ENCODE measurements at regions not wholly inside any gene's neighbourhood (a gene's known extent, or its start where the extent isn't known, plus 50 kb on each side); places are given as distances from the start of the nearest gene placed in this dataset.

DNA sequence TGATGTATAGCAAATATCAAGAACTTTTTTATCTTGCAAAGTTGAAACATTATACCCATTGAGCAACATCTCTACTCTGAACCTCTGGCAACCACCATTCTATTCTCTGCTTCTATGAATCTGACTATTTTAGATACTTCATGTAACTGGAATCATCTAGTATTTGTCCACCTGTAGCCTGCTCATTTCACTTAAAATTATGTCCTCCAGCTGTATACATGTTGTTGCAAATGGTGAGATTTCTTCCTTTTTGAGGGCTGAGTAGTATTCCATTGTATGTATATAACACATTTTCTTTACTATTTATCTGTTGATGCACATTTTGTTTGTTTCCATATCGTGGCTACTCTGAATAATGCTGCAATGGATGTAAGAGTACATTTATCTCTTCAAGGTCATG is 476.3 kb upstream of the LRRC4C start:
- Histone ChIP-seq H3K27ac (ENCODE audit: low read length) (no peak overlapping the region), H3K36me3 (ENCODE audit: control insufficient read depth, insufficient read depth, low read length) (no peaks in the 10 kb centered on the region), H3K4me3 (ENCODE audit: low read depth in 2 of 2, low read length in 2 of 2) (no peak overlapping the region), H3K9me3 (ENCODE audit: control insufficient read depth, insufficient read depth, low read depth, low read length) (no peaks in the 10 kb centered on the region), H3K4me1 (ENCODE audit: control insufficient read depth, insufficient read depth, low read length) (no peaks in the 10 kb centered on the region), H3K27me3 (ENCODE audit: control insufficient read depth, insufficient read depth, low read length) (no peaks in the 10 kb centered on the region)
- ATAC-seq: no peak
- no TSS peak for BruUV-seq (replicated peaks)
- POLR2A ChIA-PET: no interaction called here
- CTCF ChIA-PET: no interaction called here
- TF ChIP-seq, protein P1, sequence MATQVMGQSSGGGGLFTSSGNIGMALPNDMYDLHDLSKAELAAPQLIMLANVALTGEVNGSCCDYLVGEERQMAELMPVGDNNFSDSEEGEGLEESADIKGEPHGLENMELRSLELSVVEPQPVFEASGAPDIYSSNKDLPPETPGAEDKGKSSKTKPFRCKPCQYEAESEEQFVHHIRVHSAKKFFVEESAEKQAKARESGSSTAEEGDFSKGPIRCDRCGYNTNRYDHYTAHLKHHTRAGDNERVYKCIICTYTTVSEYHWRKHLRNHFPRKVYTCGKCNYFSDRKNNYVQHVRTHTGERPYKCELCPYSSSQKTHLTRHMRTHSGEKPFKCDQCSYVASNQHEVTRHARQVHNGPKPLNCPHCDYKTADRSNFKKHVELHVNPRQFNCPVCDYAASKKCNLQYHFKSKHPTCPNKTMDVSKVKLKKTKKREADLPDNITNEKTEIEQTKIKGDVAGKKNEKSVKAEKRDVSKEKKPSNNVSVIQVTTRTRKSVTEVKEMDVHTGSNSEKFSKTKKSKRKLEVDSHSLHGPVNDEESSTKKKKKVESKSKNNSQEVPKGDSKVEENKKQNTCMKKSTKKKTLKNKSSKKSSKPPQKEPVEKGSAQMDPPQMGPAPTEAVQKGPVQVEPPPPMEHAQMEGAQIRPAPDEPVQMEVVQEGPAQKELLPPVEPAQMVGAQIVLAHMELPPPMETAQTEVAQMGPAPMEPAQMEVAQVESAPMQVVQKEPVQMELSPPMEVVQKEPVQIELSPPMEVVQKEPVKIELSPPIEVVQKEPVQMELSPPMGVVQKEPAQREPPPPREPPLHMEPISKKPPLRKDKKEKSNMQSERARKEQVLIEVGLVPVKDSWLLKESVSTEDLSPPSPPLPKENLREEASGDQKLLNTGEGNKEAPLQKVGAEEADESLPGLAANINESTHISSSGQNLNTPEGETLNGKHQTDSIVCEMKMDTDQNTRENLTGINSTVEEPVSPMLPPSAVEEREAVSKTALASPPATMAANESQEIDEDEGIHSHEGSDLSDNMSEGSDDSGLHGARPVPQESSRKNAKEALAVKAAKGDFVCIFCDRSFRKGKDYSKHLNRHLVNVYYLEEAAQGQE (IDR thresholded peaks at IDR 0.05; ENCODE audit: insufficient read depth in 1 of 2, low read depth in 2 of 2, low read length in 1 of 2): no peak
- TF ChIP-seq, protein P2, sequence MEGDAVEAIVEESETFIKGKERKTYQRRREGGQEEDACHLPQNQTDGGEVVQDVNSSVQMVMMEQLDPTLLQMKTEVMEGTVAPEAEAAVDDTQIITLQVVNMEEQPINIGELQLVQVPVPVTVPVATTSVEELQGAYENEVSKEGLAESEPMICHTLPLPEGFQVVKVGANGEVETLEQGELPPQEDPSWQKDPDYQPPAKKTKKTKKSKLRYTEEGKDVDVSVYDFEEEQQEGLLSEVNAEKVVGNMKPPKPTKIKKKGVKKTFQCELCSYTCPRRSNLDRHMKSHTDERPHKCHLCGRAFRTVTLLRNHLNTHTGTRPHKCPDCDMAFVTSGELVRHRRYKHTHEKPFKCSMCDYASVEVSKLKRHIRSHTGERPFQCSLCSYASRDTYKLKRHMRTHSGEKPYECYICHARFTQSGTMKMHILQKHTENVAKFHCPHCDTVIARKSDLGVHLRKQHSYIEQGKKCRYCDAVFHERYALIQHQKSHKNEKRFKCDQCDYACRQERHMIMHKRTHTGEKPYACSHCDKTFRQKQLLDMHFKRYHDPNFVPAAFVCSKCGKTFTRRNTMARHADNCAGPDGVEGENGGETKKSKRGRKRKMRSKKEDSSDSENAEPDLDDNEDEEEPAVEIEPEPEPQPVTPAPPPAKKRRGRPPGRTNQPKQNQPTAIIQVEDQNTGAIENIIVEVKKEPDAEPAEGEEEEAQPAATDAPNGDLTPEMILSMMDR (IDR thresholded peaks at IDR 0.05): no peak
- TF ChIP-seq TCF7L2 (IDR thresholded peaks at IDR 0.05; ENCODE audit: low read depth, low read length): no peak
- no peak for TF ChIP-seq POLR2AphosphoS5 (IDR thresholded peaks at IDR 0.05; ENCODE audit: low read depth, low read length)
- no peak for TF ChIP-seq SIN3A (IDR thresholded peaks at IDR 0.05; ENCODE audit: borderline replicate concordance, insufficient read depth, low read depth, low read length)
- intact Hi-C loops (cut with micrococcal nuclease; ENCODE audit: unreplicated experiment) (no loop called here), in situ Hi-C loops (cut with HindIII; ENCODE audit: low pct_unique_long_range_greater_than_20kb, low sequenced_read_pairs) (no loop called here)
- no peak for DNase-seq (ENCODE audit: low read depth, low spot score)

DNA sequence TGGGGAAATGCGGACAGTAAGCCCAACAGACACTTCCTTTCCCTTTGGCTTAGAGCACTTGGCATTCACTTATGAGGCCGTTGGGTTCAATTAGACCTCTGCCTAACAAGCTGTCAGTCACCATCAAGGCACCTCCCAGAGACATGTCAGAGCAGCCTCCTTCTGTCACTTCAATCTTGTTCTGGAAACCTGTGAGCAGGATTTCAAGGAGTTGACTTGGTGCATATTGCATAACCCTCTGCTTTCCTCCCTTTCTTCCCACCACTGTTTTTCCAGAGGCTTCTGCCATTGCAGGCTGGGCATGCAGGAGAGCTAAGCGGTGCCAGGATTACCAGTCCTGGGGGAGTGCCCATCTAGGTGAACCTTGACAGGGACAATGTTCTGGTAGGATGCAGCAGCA is 484.2 kb upstream of the LRRC4C start:
- no peaks in the 10 kb centered on the region for H3K9me3 ChIP-seq (ENCODE audit: control insufficient read depth, insufficient read depth, low read depth, low read length)
- no peak overlapping the region for H3K4me3 ChIP-seq (ENCODE audit: low read depth in 2 of 2, low read length in 2 of 2)
- H3K4me1 ChIP-seq (ENCODE audit: control insufficient read depth, insufficient read depth, low read length): no peaks in the 10 kb centered on the region
- no peaks in the 10 kb centered on the region for H3K36me3 ChIP-seq (ENCODE audit: control insufficient read depth, insufficient read depth, low read length)
- no peak for TF ChIP-seq SIN3A (IDR thresholded peaks at IDR 0.05; ENCODE audit: borderline replicate concordance, insufficient read depth, low read depth, low read length)
- TF ChIP-seq, protein P1 (IDR thresholded peaks at IDR 0.05; ENCODE audit: insufficient read depth in 1 of 2, low read depth in 2 of 2, low read length in 1 of 2): no peak
- TF ChIP-seq TCF7L2 (IDR thresholded peaks at IDR 0.05; ENCODE audit: low read depth, low read length): no peak
- TF ChIP-seq, protein P2 (IDR thresholded peaks at IDR 0.05): no peak
- TF ChIP-seq POLR2AphosphoS5 (IDR thresholded peaks at IDR 0.05; ENCODE audit: low read depth, low read length): no peak
- ATAC-seq (no peak), DNase-seq (ENCODE audit: low read depth, low spot score) (no peak)
- BruUV-seq (replicated peaks): no TSS peak
- ChIA-PET CTCF (no interaction called here), POLR2A (no interaction called here)
- H3K27me3 ChIP-seq (ENCODE audit: control insufficient read depth, insufficient read depth, low read length): no peaks in the 10 kb centered on the region
- H3K27ac ChIP-seq (ENCODE audit: low read length): no peak overlapping the region
- intact Hi-C loops (cut with micrococcal nuclease; ENCODE audit: unreplicated experiment) (no loop called here), in situ Hi-C loops (cut with HindIII; ENCODE audit: low pct_unique_long_range_greater_than_20kb, low sequenced_read_pairs) (no loop called here)

All from Panc1 (cell line).